Endothelial cell of umbilical vein (primary cell): ENCODE measurements at regions not wholly inside any gene's neighbourhood (a gene's known extent, or its start where the extent isn't known, plus 50 kb on each side); places are given as distances from the start of the nearest gene placed in this dataset.

Experiments used
- BruUV-seq: library from RNA; stranded (reverse); fragments of 400-500 nt; replicated peaks from 2 replicates; lab custom pipeline; 2021; lab: Mats Ljungman, UMichigan
- CTCF ChIA-PET: fragments of 300-600, 350-600 bp; sonication (Branson Sonifier 250); formaldehyde crosslinking; loops from one replicate; lab custom pipeline; 2021; ENCODE audit warnings: antibody characterized with exemption, inconsistent platforms; lab: Charles Lee
- POLR2A ChIA-PET: fragments of 300-600, 350-600 bp; sonication (Branson Sonifier 250); formaldehyde crosslinking; loops from one replicate; lab custom pipeline; 2021; ENCODE audit warnings: antibody characterized with exemption, inconsistent platforms; lab: Charles Lee
- DNase-seq: peaks from one replicate; pipeline ENCODE4 v3.0.0-alpha.2; 2011; ENCODE audit warnings: low read depth, low spot score
- FAIRE-seq: peaks from 2 replicates; lab custom pipeline; 2011; peaks lifted over from hg19 to GRCh38; lab: Jason Lieb, UNC
- H2AFZ ChIP-seq: 2 replicates; pipeline ENCODE4 v1.6.0; 2012; ENCODE audit warnings: low read depth, low read length, control low read depth, inconsistent platforms
- H3K27ac ChIP-seq: 2 replicates; pipeline ENCODE4 v1.5.1; 2011; ENCODE audit warnings: low read depth, mild to moderate bottlenecking, control low read depth, low read length, moderate library complexity; ENCODE audit not compliant: insufficient read depth
- H3K27me3 ChIP-seq, 2 experiments: 2 replicates each; pipeline versions ENCODE4 v1.6.0 to v1.6.1; 2011; ENCODE audit warnings: low read length in 2 of 2, mixed read lengths in 1 of 2; ENCODE audit not compliant: control insufficient read depth in 2 of 2, insufficient read depth in 2 of 2
- H3K36me3 ChIP-seq, 2 experiments: 2 replicates in 1 of 2; 3 replicates in 1 of 2; pipeline ENCODE4 v1.5.1; 2011; ENCODE audit warnings: low read length in 2 of 2, mild to moderate bottlenecking in 1 of 2, moderate library complexity in 1 of 2; ENCODE audit not compliant: control insufficient read depth in 2 of 2, insufficient read depth in 2 of 2; ENCODE audit errors: extremely low read depth in 1 of 2
- H3K4me1 ChIP-seq: 3 replicates; pipeline ENCODE4 v1.5.1; 2011; ENCODE audit warnings: mild to moderate bottlenecking, low read length; ENCODE audit not compliant: control insufficient read depth, insufficient read depth; ENCODE audit errors: extremely low read depth
- H3K4me2 ChIP-seq: 2 replicates; pipeline ENCODE4 v1.6.1; 2011; ENCODE audit warnings: low read length, control low read depth, mixed read lengths; ENCODE audit not compliant: insufficient read depth
- H3K4me3 ChIP-seq, 3 experiments: fragments of 200-600 bp in 1 of 3; sonication (generic), shearing (Covaris generic) in 1 of 3; replicated peaks in 1 of 3; 2 replicates each; pipeline ENCODE4 v1.5.1; 2011 to 2016; ENCODE audit warnings: control low read depth in 3 of 3, low read length in 3 of 3, mild to moderate bottlenecking in 2 of 3, inconsistent platforms in 1 of 3, low read depth in 1 of 3, moderate library complexity in 1 of 3; ENCODE audit not compliant: insufficient read depth in 1 of 3
- H3K79me2 ChIP-seq: 2 replicates; pipeline ENCODE4 v1.6.0; 2012; ENCODE audit warnings: low read length, inconsistent platforms; ENCODE audit not compliant: control insufficient read depth, insufficient read depth
- H3K9ac ChIP-seq: replicated peaks from 2 replicates; pipeline ENCODE3; 2011; ENCODE audit warnings: low read length, control low read depth; ENCODE audit not compliant: insufficient read depth; ENCODE audit errors: extremely low read depth
- H3K9me1 ChIP-seq: replicated peaks from 3 replicates; pipeline ENCODE4 v1.6.0; 2011; ENCODE audit warnings: mild to moderate bottlenecking, low read length; ENCODE audit not compliant: control insufficient read depth, insufficient read depth; ENCODE audit errors: extremely low read depth
- H3K9me3 ChIP-seq: replicated peaks from 2 replicates; pipeline ENCODE4 v1.5.1; 2012; ENCODE audit warnings: low read length, inconsistent platforms; ENCODE audit not compliant: control insufficient read depth, insufficient read depth
- H4K20me1 ChIP-seq: replicated peaks from 2 replicates; pipeline ENCODE3; 2011; ENCODE audit warnings: mild to moderate bottlenecking, low read length; ENCODE audit not compliant: control insufficient read depth, insufficient read depth; ENCODE audit errors: extremely low read depth
- EZH2 ChIP-seq: IDR thresholded peaks from 2 replicates; pipeline ENCODE4 v1.6.1; 2012; ENCODE audit warnings: borderline replicate concordance, low read depth, mild to moderate bottlenecking, moderate library complexity, low read length, inconsistent platforms; ENCODE audit not compliant: severe bottlenecking
- FOS ChIP-seq: IDR thresholded peaks from 2 replicates; pipeline ENCODE4 v1.6.1; 2011; ENCODE audit warnings: mild to moderate bottlenecking, low read length, moderate library complexity, borderline replicate concordance; ENCODE audit not compliant: insufficient read depth
- GATA2 ChIP-seq: IDR thresholded peaks from 2 replicates; pipeline ENCODE4 v1.7.0; 2011; ENCODE audit warnings: low read depth, mild to moderate bottlenecking, moderate library complexity, mixed read lengths, low read length; ENCODE audit not compliant: insufficient read length, insufficient read depth
- JUN ChIP-seq: IDR thresholded peaks from 2 replicates; pipeline ENCODE4 v1.6.1; 2011; ENCODE audit warnings: borderline replicate concordance, low read depth; ENCODE audit not compliant: insufficient read length, insufficient read depth
- MYC ChIP-seq: IDR thresholded peaks from one replicate; pipeline ENCODE4 v1.6.1; 2011; ENCODE audit warnings: mild to moderate bottlenecking, low read depth, low read length
- POLR2A ChIP-seq: IDR thresholded peaks from 2 replicates; pipeline ENCODE4 v1.6.1; 2012; ENCODE audit warnings: low read depth, mild to moderate bottlenecking, control low read depth, low read length
- POLR2AphosphoS5 ChIP-seq: IDR thresholded peaks from 2 replicates; pipeline ENCODE4 v1.6.1; 2012; ENCODE audit warnings: low read depth, mild to moderate bottlenecking, control low read depth, low read length, moderate library complexity; ENCODE audit not compliant: insufficient read depth
- dilution Hi-C: fragments of 300-500 bp; cut with MboI; formaldehyde crosslinking; loops from one replicate; pipeline ENCODE4 v1.15.0; 2019; ENCODE audit warnings: low sequenced_read_pairs; ENCODE audit not compliant: extremely low pct_ligation_motif_present
- intact Hi-C: fragments of 100-400 bp; cut with micrococcal nuclease; formaldehyde crosslinking; loops from one replicate; pipeline ENCODE4 v1.10.0; 2022
- TF ChIP-seq, protein P1 (sequence below), 2 donors: IDR thresholded peaks; 1 replicate in 1 of 2; 2 replicates in 1 of 2; pipeline ENCODE4 v1.5.1; 2011; ENCODE audit warnings: low read length in 2 of 2, mild to moderate bottlenecking in 2 of 2, moderate library complexity in 2 of 2, control low read depth in 1 of 2, inconsistent platforms in 1 of 2, low read depth in 1 of 2; ENCODE audit not compliant: insufficient read depth in 1 of 2; ENCODE audit errors: extremely low read depth in 1 of 2
- TF ChIP-seq, protein P2 (sequence below): IDR thresholded peaks from 2 replicates; pipeline ENCODE4 v1.6.1; 2011; ENCODE audit not compliant: insufficient read depth, insufficient read length

- intact Hi-C loops (loop anchor here (1.0 to 5.0 kb wide), 2 partner anchors 453 to 701 kb away; no protein-coding TSS in a partner anchor), dilution Hi-C loops (no loop called here)
- ChIA-PET CTCF (interaction anchor here (1.2 to 6.9 kb wide), 3 partner anchors 340 to 1765 kb away, joined by 3 to 104 read pairs (median 8); no protein-coding TSS in a partner anchor), POLR2A (no interaction called here)
- Histone ChIP-seq H2AFZ (peak overlapping the region; percentile 75), H3K79me2 (no peaks in the 10 kb centered on the region), H3K27me3 (peaks cover 55 to 67% of the 10 kb centered on the region in 2 experiments), H3K36me3 (no peaks in the 10 kb centered on the region), H3K9ac (no peak overlapping the region), H3K9me3 (no peaks in the 10 kb centered on the region), H3K4me2 (peak overlapping the region; percentile 84), H3K9me1 (no peaks in the 10 kb centered on the region), H3K27ac (no peak overlapping the region), H4K20me1 (no peaks in the 10 kb centered on the region), H3K4me1 (peaks cover 33% of the 10 kb centered on the region), H3K4me3 (peak overlapping the region; percentile 27 to 60 (median 52))
- TF ChIP-seq FOS = no peak
- no peak for DNase-seq
- no peak for FAIRE-seq
- BruUV-seq = no TSS peak
Observed at GRCh38 chr7:114086537-114086913, 167.7 kb upstream of the PPP1R3A start.

DNA sequence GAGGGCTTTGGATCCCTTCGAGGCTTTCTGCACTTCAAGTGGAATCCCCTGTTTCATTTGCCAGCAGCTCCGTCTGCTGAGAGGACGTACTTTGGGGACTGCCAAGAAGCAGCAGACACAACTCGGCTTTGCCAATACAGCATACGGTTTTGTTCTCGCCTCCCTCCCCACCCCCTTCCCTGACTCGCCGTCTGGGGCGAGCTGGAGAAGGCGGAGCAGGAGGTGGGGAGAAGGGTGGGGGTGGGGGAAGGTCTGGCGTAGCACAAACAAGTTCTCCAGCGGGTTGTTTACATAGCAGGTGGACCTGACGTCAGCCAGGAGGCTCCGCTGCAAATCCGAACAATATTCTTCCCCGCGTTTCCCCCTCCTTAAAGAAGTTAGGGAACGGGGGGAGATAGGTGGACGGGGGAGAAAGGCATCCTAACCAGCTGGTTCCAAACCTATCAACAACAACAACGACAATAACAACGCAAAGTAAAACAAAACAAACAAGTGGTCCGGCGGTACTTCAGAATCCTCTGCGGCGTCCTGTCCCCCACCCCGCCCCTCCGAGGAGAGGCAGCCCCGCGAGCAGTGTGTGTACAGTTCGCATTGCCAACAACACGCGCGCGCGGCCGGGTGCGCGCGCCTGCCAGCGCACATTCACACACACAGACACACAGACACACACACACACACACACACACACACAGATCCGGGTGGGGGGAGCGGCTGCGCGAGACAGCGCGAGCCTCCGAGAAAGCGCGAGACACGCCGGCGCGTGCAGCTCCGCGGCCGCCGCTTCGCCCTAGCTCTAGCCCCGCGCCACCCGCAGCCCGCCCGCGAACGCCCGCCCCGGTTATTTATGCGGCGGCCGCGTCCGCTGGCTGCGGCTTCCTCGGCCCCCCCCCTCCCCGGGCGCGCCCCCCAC lies 167.0 kb upstream of the PPP1R3A start:
- FAIRE-seq (peak; percentile 43), DNase-seq (peak; percentile 65)
- H3K9me3 ChIP-seq = no peaks in the 10 kb centered on the region
- H3K9me1 ChIP-seq = no peaks in the 10 kb centered on the region
- peaks cover 33% of the 10 kb centered on the region for H3K4me1 ChIP-seq
- H3K27me3 ChIP-seq = peaks cover 59 to 73% of the 10 kb centered on the region in 2 experiments
- dilution Hi-C loops (no loop called here), intact Hi-C loops (loop anchor here (1.0 to 5.0 kb wide), 2 partner anchors 453 to 701 kb away; no protein-coding TSS in a partner anchor)
- no peak for TF ChIP-seq FOS
- TF ChIP-seq GATA2 = no peak
- TF ChIP-seq, protein P1, sequence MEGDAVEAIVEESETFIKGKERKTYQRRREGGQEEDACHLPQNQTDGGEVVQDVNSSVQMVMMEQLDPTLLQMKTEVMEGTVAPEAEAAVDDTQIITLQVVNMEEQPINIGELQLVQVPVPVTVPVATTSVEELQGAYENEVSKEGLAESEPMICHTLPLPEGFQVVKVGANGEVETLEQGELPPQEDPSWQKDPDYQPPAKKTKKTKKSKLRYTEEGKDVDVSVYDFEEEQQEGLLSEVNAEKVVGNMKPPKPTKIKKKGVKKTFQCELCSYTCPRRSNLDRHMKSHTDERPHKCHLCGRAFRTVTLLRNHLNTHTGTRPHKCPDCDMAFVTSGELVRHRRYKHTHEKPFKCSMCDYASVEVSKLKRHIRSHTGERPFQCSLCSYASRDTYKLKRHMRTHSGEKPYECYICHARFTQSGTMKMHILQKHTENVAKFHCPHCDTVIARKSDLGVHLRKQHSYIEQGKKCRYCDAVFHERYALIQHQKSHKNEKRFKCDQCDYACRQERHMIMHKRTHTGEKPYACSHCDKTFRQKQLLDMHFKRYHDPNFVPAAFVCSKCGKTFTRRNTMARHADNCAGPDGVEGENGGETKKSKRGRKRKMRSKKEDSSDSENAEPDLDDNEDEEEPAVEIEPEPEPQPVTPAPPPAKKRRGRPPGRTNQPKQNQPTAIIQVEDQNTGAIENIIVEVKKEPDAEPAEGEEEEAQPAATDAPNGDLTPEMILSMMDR (IDR thresholded peaks at IDR 0.05; ENCODE audit: extremely low read depth in 1 of 2, insufficient read depth in 1 of 2, low read depth in 1 of 2, low read length in 2 of 2) = no peak
- TF ChIP-seq POLR2A = no peak
- no peak for TF ChIP-seq JUN
- no peak for TF ChIP-seq EZH2
- TF ChIP-seq, protein P2, sequence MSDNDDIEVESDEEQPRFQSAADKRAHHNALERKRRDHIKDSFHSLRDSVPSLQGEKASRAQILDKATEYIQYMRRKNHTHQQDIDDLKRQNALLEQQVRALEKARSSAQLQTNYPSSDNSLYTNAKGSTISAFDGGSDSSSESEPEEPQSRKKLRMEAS = no peak
- no peak for TF ChIP-seq MYC
- TF ChIP-seq POLR2AphosphoS5 = no peak
- no TSS peak for BruUV-seq
- peak overlapping the region; percentile 99 for H2AFZ ChIP-seq
- no peaks in the 10 kb centered on the region for H3K36me3 ChIP-seq
- no peaks in the 10 kb centered on the region for H4K20me1 ChIP-seq
- H3K79me2 ChIP-seq = no peaks in the 10 kb centered on the region
- H3K9ac ChIP-seq = peak overlapping the region; percentile 46
- POLR2A ChIA-PET = no interaction called here
- no peak overlapping the region for H3K27ac ChIP-seq
- H3K4me2 ChIP-seq = peak overlapping the region; percentile 95
- peak overlapping the region; percentile 60 to 82 (median 81) for H3K4me3 ChIP-seq
- CTCF ChIA-PET = interaction anchor here (0.5 to 6.9 kb wide), 6 partner anchors 320 to 1765 kb away, joined by 3 to 104 read pairs (median 3); no protein-coding TSS in a partner anchor
